NT2/D1 (cell line): ENCODE measurements at regions not wholly inside any gene's neighbourhood (a gene's known extent, or its start where the extent isn't known, plus 50 kb on each side); places are given as distances from the start of the nearest gene placed in this dataset.

Source experiments
- SUZ12 ChIP-seq: IDR thresholded peaks from 2 replicates; pipeline ENCODE4 v1.6.1; 2011; ENCODE audit not compliant: insufficient read length, insufficient read depth; ENCODE audit errors: extremely low read depth
- ZNF274 ChIP-seq: IDR thresholded peaks from 2 replicates; pipeline ENCODE4 v1.6.1; 2011; ENCODE audit warnings: mild to moderate bottlenecking, low read depth, low read length

- TF ChIP-seq ZNF274 (no peak), SUZ12 (no peak)
These were observed 266.3 kb downstream of the PPP1R3A start for GRCh38 chr7:113652501-113652900.
